Pancreas (tissue), 10 donors: ENCODE measurements at regions not wholly inside any gene's neighbourhood (a gene's known extent, or its start where the extent isn't known, plus 50 kb on each side); places are given as distances from the start of the nearest gene placed in this dataset.
A peak's percentile ranks its signal among the peaks of the same experiment; 100 is the strongest.

Source experiments
- ATAC-seq, 4 donors: fragments of 200-7000 bp; cut with Tn5 transposase; one replicate each; pipeline versions ENCODE4 v1.8.0 to v1.9.1; 2020; ENCODE audit warnings: mild to moderate bottlenecking in 4 of 4, moderate library complexity in 4 of 4
- DNase-seq, 6 donors: peaks; one replicate each; pipeline ENCODE4 v3.0.0-alpha.2; 2020
- FAIRE-seq: peaks from 2 replicates; lab custom pipeline; 2012; peaks lifted over from hg19 to GRCh38; lab: Jason Lieb, UNC
- H3K27ac ChIP-seq, 4 donors: fragments of 200-600 bp; sonication (generic); 1 replicate in 3 of 4; 2 replicates in 1 of 4; pipeline versions ENCODE4 v1.5.0 to v1.8.0; 2020
- H3K27me3 ChIP-seq, 4 donors: fragments of 200-600 bp; one replicate each; pipeline ENCODE4 v1.8.0; 2021
- H3K36me3 ChIP-seq, 3 donors: fragments of 200-600 bp; sonication (generic) in 1 of 3; one replicate each; pipeline versions ENCODE4 v1.5.0 to v1.8.0; 2020 to 2021
- H3K4me1 ChIP-seq, 3 donors: fragments of 200-600 bp; one replicate each; pipeline ENCODE4 v1.8.0; 2021
- H3K4me3 ChIP-seq, 4 donors: fragments of 200-600 bp; sonication (generic) in 2 of 4; one replicate each; pipeline versions ENCODE4 v1.5.0 to v1.8.0; 2020 to 2021
- H3K9me3 ChIP-seq, 4 donors: fragments of 200-600 bp; one replicate each; pipeline ENCODE4 v1.8.0; 2021
- CTCF ChIP-seq, 4 donors: fragments of 200-600 bp; sonication (generic) in 3 of 4; IDR thresholded peaks; one replicate each; pipeline versions ENCODE4 v1.5.0 to v1.8.0; 2021; ENCODE audit warnings: antibody characterized with exemption in 4 of 4
- WGBS, 2 donors: extraction: QIAGEN DNeasy Blood & Tissue Kit; methylation state at CpG; one replicate each; pipeline ENCODE4 v1.1.7; 2013; 5-methylcytosine and 5-hydroxymethylcytosine counted together
- intact Hi-C, 3 donors: fragments of 100-400 bp; cut with DNase I; formaldehyde crosslinking; loops; one replicate each; pipeline versions ENCODE4 v1.11.1 to v1.14.2; 2022
- donor health status: healthy with polysubstance abuse.
- donor health status: DM: no; HTN: no; CAD: no; lungs with moderate emphysema.
- donor health status: DM: no; HTN: no; CAD: no.
- donor health status: control.
- donor health status: control.
- donor health status: Bipolar disorder and iron deficiency.
- donor health status: DM: yes; HTN: yes; CAD: no.
- donor health status: DM: no; HTN: no; CAD: no.
- donor health status: DM: no; HTN: no; CAD: no.
- donor health status: DM: yes; HTN: yes; CAD: no.

- intact Hi-C loops: no loop called here
- ATAC-seq (no peak), DNase-seq (no peak), FAIRE-seq (no peak)
- Histone ChIP-seq H3K4me1 (no peaks in the 10 kb centered on the region), H3K27ac (no peak overlapping the region), H3K4me3 (no peak overlapping the region), H3K36me3 (no peaks in the 10 kb centered on the region), H3K27me3 (no peaks in the 10 kb centered on the region), H3K9me3 (no peaks in the 10 kb centered on the region)
- WGBS, 2 donors: 21 to 24% methylated on average over 4 of the region's 4 CpGs
- no peak for TF ChIP-seq CTCF (IDR thresholded peaks at IDR 0.05)
Measured at GRCh38 chr4:132026166-132026565, 1122.9 kb upstream of the PCDH10 start.

GRCh38 chr4:132026816-132027215 is 1122.3 kb upstream of the PCDH10 start:
- Histone ChIP-seq H3K27me3 (no peaks in the 10 kb centered on the region), H3K4me1 (no peaks in the 10 kb centered on the region), H3K4me3 (no peak overlapping the region), H3K36me3 (no peaks in the 10 kb centered on the region), H3K27ac (no peak overlapping the region), H3K9me3 (no peaks in the 10 kb centered on the region)
- no peak for FAIRE-seq
- intact Hi-C loops: no loop called here
- ATAC-seq: no peak
- 49 to 72% methylated on average over 4 of the region's 4 CpGs for WGBS, 2 donors
- TF ChIP-seq CTCF (IDR thresholded peaks at IDR 0.05): no peak
- DNase-seq: no peak

- DNase-seq: no peak
- Histone ChIP-seq H3K9me3 (no peaks in the 10 kb centered on the region), H3K27ac (no peak overlapping the region), H3K4me1 (no peaks in the 10 kb centered on the region), H3K4me3 (no peak overlapping the region), H3K36me3 (no peaks in the 10 kb centered on the region), H3K27me3 (no peaks in the 10 kb centered on the region)
- 60 to 77% methylated on average over 1 of the region's 1 CpG for WGBS, 2 donors
- FAIRE-seq: no peak
- ATAC-seq: no peak
- intact Hi-C loops: no loop called here
- TF ChIP-seq CTCF (IDR thresholded peaks at IDR 0.05): no peak
Measured at GRCh38 chr4:132056496-132056895, 1092.6 kb upstream of the PCDH10 start.

- no peak for DNase-seq
- no peak for ATAC-seq
- 71 to 87% methylated on average over 1 of the region's 1 CpG for WGBS, 2 donors
- Histone ChIP-seq H3K36me3 (no peaks in the 10 kb centered on the region), H3K4me3 (no peak overlapping the region), H3K27ac (no peak overlapping the region), H3K4me1 (no peaks in the 10 kb centered on the region), H3K27me3 (no peaks in the 10 kb centered on the region), H3K9me3 (no peaks in the 10 kb centered on the region)
- intact Hi-C loops: no loop called here
- FAIRE-seq: no peak
- TF ChIP-seq CTCF (IDR thresholded peaks at IDR 0.05): no peak
Measured at GRCh38 chr4:132059227-132059626, 1089.9 kb upstream of the PCDH10 start.

GRCh38 chr4:132062611-132063239 is 1086.4 kb upstream of the PCDH10 start:
- intact Hi-C loops: no loop called here
- Histone ChIP-seq H3K4me3 (no peak overlapping the region), H3K36me3 (no peaks in the 10 kb centered on the region), H3K27ac (no peak overlapping the region), H3K4me1 (no peaks in the 10 kb centered on the region), H3K27me3 (no peaks in the 10 kb centered on the region), H3K9me3 (no peaks in the 10 kb centered on the region)
- FAIRE-seq: no peak
- TF ChIP-seq CTCF (IDR thresholded peaks at IDR 0.05): no peak
- no peak for ATAC-seq
- WGBS, 2 donors: 86 to 91% methylated on average over 29 to 31 of the region's 31 CpGs
- peak in 3 of 6 donors; percentile 12 to 53 (median 50) for DNase-seq
